Natural killer cell (primary cell): ENCODE measurements at regions not wholly inside any gene's neighbourhood (a gene's known extent, or its start where the extent isn't known, plus 50 kb on each side); places are given as distances from the start of the nearest gene placed in this dataset.

Source experiments
- ATAC-seq, 3 donors: fragments of 150-1000 bp in 2 of 3; fragments of 200-7000 bp in 1 of 3; cut with Tn5 transposase; 1 replicate in 1 of 3; 2 replicates in 2 of 3; pipeline ENCODE4 v1.10.0; 2021; ENCODE audit warnings: mild to moderate bottlenecking in 2 of 3, moderate library complexity in 2 of 3
- DNase-seq, 2 donors: peaks; one replicate each; pipeline versions ENCODE4 v3.0.0 to v3.0.0-alpha.2; 2013 to 2021; ENCODE audit warnings: mixed read lengths in 1 of 2
- H3K27ac ChIP-seq: one replicate; pipeline ENCODE4 v1.5.1; 2013; ENCODE audit warnings: mild to moderate bottlenecking, low read length
- H3K27me3 ChIP-seq: one replicate; pipeline ENCODE4 v1.6.1; 2013; ENCODE audit warnings: low read length; ENCODE audit not compliant: control insufficient read depth, insufficient read depth
- H3K36me3 ChIP-seq: one replicate; pipeline ENCODE4 v1.6.1; 2013; ENCODE audit warnings: low read length; ENCODE audit not compliant: control insufficient read depth, insufficient read depth
- H3K4me1 ChIP-seq: one replicate; pipeline ENCODE4 v1.6.1; 2013; ENCODE audit warnings: low read length; ENCODE audit not compliant: control insufficient read depth, insufficient read depth
- H3K4me3 ChIP-seq: one replicate; pipeline ENCODE4 v1.5.1; 2013; ENCODE audit warnings: low read length
- H3K9me3 ChIP-seq: one replicate; pipeline ENCODE4 v1.6.1; 2013; ENCODE audit warnings: low read length; ENCODE audit not compliant: control insufficient read depth, insufficient read depth
- H3K27ac Mint-ChIP-seq, 2 donors: one replicate each; pipeline ENCODE4 v1.8.0; 2022; ENCODE audit warnings: mild to moderate bottlenecking in 2 of 2, mixed read lengths in 2 of 2, moderate library complexity in 1 of 2
- H3K27me3 Mint-ChIP-seq, 2 donors: one replicate each; pipeline ENCODE4 v1.8.0; 2022; ENCODE audit warnings: low read depth in 2 of 2, mixed read lengths in 2 of 2
- H3K36me3 Mint-ChIP-seq: one replicate; pipeline ENCODE4 v1.8.0; 2022; ENCODE audit warnings: mixed read lengths
- H3K4me1 Mint-ChIP-seq, 2 donors: one replicate each; pipeline ENCODE4 v1.8.0; 2022; ENCODE audit warnings: mixed read lengths in 2 of 2
- H3K4me3 Mint-ChIP-seq: one replicate; pipeline ENCODE4 v1.8.0; 2022; ENCODE audit warnings: mild to moderate bottlenecking, moderate library complexity, mixed read lengths
- H3K9me3 Mint-ChIP-seq, 2 donors: one replicate each; pipeline ENCODE4 v1.8.0; 2022; ENCODE audit warnings: mixed read lengths in 2 of 2
- CTCF ChIP-seq: fragments of 200-600 bp; IDR thresholded peaks from one replicate; pipeline ENCODE4 v1.8.0; 2022; ENCODE audit warnings: antibody characterized with exemption
- WGBS: methylation state at CpG from one replicate; pipeline ENCODE4 v1.1.7; 2013; ENCODE audit warnings: missing lambda C conversion rate; ENCODE audit not compliant: insufficient coverage; 5-methylcytosine and 5-hydroxymethylcytosine counted together
- intact Hi-C: fragments of 100-400 bp; cut with micrococcal nuclease; formaldehyde crosslinking; loops from one replicate; pipeline ENCODE4 v1.14.2; 2022

DNA sequence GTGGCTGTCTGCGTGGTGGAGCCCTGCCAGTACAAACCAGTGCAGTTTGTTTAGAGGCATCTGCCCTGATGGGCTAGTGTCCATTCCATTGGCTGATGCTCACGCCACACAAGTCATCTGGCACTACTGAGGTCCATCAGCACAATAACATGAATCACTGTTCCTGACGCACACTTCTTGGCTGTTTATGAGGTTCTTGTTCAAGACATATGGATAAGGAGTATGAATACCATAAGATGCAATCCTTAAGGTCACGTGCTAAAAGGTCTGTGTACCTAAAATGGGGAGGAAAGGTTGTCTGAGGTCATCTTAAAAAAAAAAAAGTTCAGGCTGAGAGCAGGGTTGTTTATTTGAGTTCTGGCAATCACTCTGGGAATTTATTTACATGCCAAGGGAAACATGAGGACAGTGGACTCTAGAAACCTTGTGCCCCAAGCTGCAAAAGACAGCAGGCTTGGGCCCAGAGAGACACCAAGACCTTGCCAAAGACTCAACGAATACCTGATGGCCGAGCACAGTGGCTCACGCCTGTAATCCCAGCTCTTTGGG, 54.1 kb upstream of the SHLD1 start:
- H3K27me3 Mint-ChIP-seq, result peaks cover 0 to 3% of the 10 kb centered on the region in 2 donors
- no peak for DNase-seq
- Histone ChIP-seq H3K27ac (no peak overlapping the region), H3K4me3 (no peak overlapping the region), H3K9me3 (no peaks in the 10 kb centered on the region), H3K4me1 (no peaks in the 10 kb centered on the region), H3K36me3 (no peaks in the 10 kb centered on the region), H3K27me3 (no peaks in the 10 kb centered on the region)
- no peak for ATAC-seq
- H3K36me3 Mint-ChIP-seq, result no peaks in the 10 kb centered on the region
- intact Hi-C loops, result no loop called here
- no peak overlapping the region for H3K27ac Mint-ChIP-seq
- WGBS, result 95% methylated on average over 7 of the region's 7 CpGs
- no peaks in the 10 kb centered on the region for H3K4me1 Mint-ChIP-seq
- no peak overlapping the region for H3K4me3 Mint-ChIP-seq
- TF ChIP-seq CTCF, result no peak
- no peaks in the 10 kb centered on the region for H3K9me3 Mint-ChIP-seq

DNA sequence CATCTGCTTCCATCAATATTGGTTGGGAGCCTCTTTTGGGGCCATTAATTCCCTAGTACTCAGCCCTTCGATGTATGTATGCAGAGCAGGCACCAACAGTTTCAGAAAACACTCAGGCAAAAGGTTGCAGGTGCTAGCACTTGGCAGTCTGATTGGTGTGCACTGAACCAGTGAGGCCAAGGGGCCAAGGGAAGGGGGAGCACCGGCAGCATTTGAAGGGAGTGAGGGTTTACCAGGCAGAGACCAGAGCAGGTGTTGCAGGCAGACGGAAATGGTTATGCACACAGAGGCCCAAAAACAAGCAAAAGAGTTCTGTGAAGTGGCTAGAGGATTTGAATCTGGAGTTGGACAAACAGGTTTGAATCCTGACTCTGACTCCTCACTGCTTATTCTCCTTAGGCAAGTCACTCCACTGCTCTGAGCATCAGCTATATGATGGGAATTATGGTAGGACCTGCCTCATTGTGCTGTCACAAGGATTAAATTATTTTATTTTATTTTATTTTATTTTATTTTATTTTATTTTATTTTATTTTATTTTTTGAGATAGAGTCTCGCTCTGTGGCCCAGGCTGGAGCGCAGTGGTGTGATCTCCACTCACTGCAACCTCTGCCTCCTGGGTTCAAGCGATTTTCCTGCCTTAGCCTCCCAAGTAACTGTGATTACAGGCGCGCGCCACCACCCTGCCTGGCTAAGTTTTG, 58.1 kb upstream of the SHLD1 start:
- no peaks in the 10 kb centered on the region for H3K4me1 Mint-ChIP-seq
- 84% methylated on average over 9 of the region's 9 CpGs for WGBS
- Histone ChIP-seq H3K9me3 (no peaks in the 10 kb centered on the region), H3K4me3 (no peak overlapping the region), H3K36me3 (no peaks in the 10 kb centered on the region), H3K27ac (no peak overlapping the region), H3K4me1 (no peaks in the 10 kb centered on the region), H3K27me3 (no peaks in the 10 kb centered on the region)
- no peak overlapping the region for H3K4me3 Mint-ChIP-seq
- no peaks in the 10 kb centered on the region for H3K36me3 Mint-ChIP-seq
- ATAC-seq (no peak), DNase-seq (no peak)
- no peaks in the 10 kb centered on the region for H3K9me3 Mint-ChIP-seq
- H3K27me3 Mint-ChIP-seq, result peaks cover 0 to 3% of the 10 kb centered on the region in 2 donors
- no peak overlapping the region for H3K27ac Mint-ChIP-seq
- intact Hi-C loops, result no loop called here
- TF ChIP-seq CTCF, result no peak

- Mint-ChIP-seq H3K36me3 (no peaks in the 10 kb centered on the region), H3K27ac (no peak overlapping the region), H3K27me3 (no peaks in the 10 kb centered on the region), H3K4me1 (no peaks in the 10 kb centered on the region), H3K4me3 (no peak overlapping the region), H3K9me3 (no peaks in the 10 kb centered on the region)
- DNase-seq, result no peak
- Histone ChIP-seq H3K27ac (no peak overlapping the region), H3K36me3 (no peaks in the 10 kb centered on the region), H3K4me1 (no peaks in the 10 kb centered on the region), H3K27me3 (no peaks in the 10 kb centered on the region), H3K4me3 (no peak overlapping the region), H3K9me3 (no peaks in the 10 kb centered on the region)
- intact Hi-C loops, result no loop called here
- WGBS, result 88% methylated on average over 6 of the region's 6 CpGs
- no peak for TF ChIP-seq CTCF
- no peak for ATAC-seq
Measured at GRCh38 chr20:5689463-5689862, 60.7 kb upstream of the SHLD1 start.
